Coronary artery (tissue), 2 donors: ENCODE measurements at regions not wholly inside any gene's neighbourhood (a gene's known extent, or its start where the extent isn't known, plus 50 kb on each side); places are given as distances from the start of the nearest gene placed in this dataset.

Source experiments
- DNase-seq: peaks from one replicate; pipeline ENCODE4 v3.0.0-alpha.2; 2017; ENCODE audit warnings: low spot score
- H3K27ac ChIP-seq, 2 donors: fragments of 200-600 bp; sonication (generic); one replicate each; pipeline ENCODE4 v1.5.1; 2016 to 2019
- H3K4me3 ChIP-seq: fragments of 200-600 bp; sonication (generic); 2 replicates; pipeline ENCODE4 v1.5.1; 2016; ENCODE audit warnings: mild to moderate bottlenecking, moderate library complexity
- CTCF ChIP-seq: fragments of 200-600 bp; sonication (generic); IDR thresholded peaks from one replicate; pipeline ENCODE4 v1.5.1; 2019; ENCODE audit warnings: antibody characterized with exemption

- no peak overlapping the region for H3K27ac ChIP-seq
- H3K4me3 ChIP-seq: no peak overlapping the region
- no peak for DNase-seq
- no peak for TF ChIP-seq CTCF
These were observed 111.3 kb upstream of the ABCA1 start for GRCh38 chr9:105039175-105039799.

GRCh38 chr9:105043370-105043936, 115.5 kb upstream of the ABCA1 start:
- Histone ChIP-seq H3K27ac (no peak overlapping the region), H3K4me3 (no peak overlapping the region)
- DNase-seq: no peak
- TF ChIP-seq CTCF: no peak

- TF ChIP-seq CTCF: no peak
These were observed 116.6 kb upstream of the ABCA1 start for GRCh38 chr9:105044518-105044917.

GRCh38 chr9:105046907-105047741, 119.2 kb upstream of the ABCA1 start:
- no peak for TF ChIP-seq CTCF
- DNase-seq: no peak
- Histone ChIP-seq H3K27ac (no peak overlapping the region), H3K4me3 (no peak overlapping the region)

More at GRCh38 chr9:105044518-105044917, 116.6 kb upstream of the ABCA1 start:
- Histone ChIP-seq H3K27ac (no peak overlapping the region), H3K4me3 (no peak overlapping the region)
- DNase-seq: no peak

GRCh38 chr9:105047742-105048041, 119.7 kb upstream of the ABCA1 start:
- no peak for DNase-seq
- Histone ChIP-seq H3K4me3 (no peak overlapping the region), H3K27ac (no peak overlapping the region)
- no peak for TF ChIP-seq CTCF

- no peak for TF ChIP-seq CTCF
- H3K27ac ChIP-seq: no peak overlapping the region
- no peak overlapping the region for H3K4me3 ChIP-seq
- DNase-seq: no peak
These were observed 120.4 kb upstream of the ABCA1 start for GRCh38 chr9:105048331-105048730.

GRCh38 chr9:105050296-105050695, 122.3 kb upstream of the ABCA1 start:
- no peak overlapping the region for H3K27ac ChIP-seq
- DNase-seq: no peak
- no peak overlapping the region for H3K4me3 ChIP-seq
- no peak for TF ChIP-seq CTCF
